ENCODE measurements at regions not wholly inside any gene's neighbourhood (a gene's known extent, or its start where the extent isn't known, plus 50 kb on each side); places are given as distances from the start of the nearest gene placed in this dataset.

DNA sequence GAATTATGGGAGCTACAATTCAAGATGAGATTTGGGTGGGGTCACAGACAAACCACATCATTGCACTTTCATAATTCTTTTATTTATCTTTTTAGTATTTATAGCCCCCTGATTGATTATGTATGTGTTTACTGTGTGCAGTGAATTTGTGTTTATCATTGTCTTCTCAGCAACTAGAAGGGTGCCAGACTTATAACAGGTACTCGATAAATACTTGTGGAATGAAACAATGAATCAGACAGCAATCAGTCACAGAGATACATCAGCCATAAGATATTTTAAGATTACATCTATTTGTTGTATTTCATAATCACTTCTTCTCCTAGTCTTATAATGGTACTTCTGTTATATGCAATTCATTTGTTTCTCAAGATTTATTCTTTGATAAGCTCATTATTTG lies 273.2 kb downstream of the PTPRC start:
- TF ChIP-seq POLR2A (IDR thresholded peaks at IDR 0.05), result no peak
- TF ChIP-seq, protein P1, sequence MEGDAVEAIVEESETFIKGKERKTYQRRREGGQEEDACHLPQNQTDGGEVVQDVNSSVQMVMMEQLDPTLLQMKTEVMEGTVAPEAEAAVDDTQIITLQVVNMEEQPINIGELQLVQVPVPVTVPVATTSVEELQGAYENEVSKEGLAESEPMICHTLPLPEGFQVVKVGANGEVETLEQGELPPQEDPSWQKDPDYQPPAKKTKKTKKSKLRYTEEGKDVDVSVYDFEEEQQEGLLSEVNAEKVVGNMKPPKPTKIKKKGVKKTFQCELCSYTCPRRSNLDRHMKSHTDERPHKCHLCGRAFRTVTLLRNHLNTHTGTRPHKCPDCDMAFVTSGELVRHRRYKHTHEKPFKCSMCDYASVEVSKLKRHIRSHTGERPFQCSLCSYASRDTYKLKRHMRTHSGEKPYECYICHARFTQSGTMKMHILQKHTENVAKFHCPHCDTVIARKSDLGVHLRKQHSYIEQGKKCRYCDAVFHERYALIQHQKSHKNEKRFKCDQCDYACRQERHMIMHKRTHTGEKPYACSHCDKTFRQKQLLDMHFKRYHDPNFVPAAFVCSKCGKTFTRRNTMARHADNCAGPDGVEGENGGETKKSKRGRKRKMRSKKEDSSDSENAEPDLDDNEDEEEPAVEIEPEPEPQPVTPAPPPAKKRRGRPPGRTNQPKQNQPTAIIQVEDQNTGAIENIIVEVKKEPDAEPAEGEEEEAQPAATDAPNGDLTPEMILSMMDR (IDR thresholded peaks at IDR 0.05), result no peak

Data from Peyer's patch (tissue), 4 donors.